ENCODE measurements at regions not wholly inside any gene's neighbourhood (a gene's known extent, or its start where the extent isn't known, plus 50 kb on each side); places are given as distances from the start of the nearest gene placed in this dataset.
"Not testable (repeated sequence)": the region's sequence is repeated elsewhere in the genome, so short reads cannot be mapped to it uniquely, and the experiment has no call there.

- no peak for DNase-seq (ENCODE audit: low read depth, low spot score)
- no peak overlapping the region for H3K4me3 ChIP-seq (ENCODE audit: low read length)
Observed at GRCh38 chr16:9014389-9014788, 50.7 kb upstream of the USP7 start.

GRCh38 chr16:9015489-9015888, 51.8 kb upstream of the USP7 start:
- H3K4me3 ChIP-seq (ENCODE audit: low read length): no peak overlapping the region
- no peak for DNase-seq (ENCODE audit: low read depth, low spot score)

GRCh38 chr16:9016005-9016404, 52.3 kb upstream of the USP7 start:
- not testable (repeated sequence) for DNase-seq (ENCODE audit: low read depth, low spot score)

GRCh38 chr16:9016824-9017223, 53.1 kb upstream of the USP7 start:
- no peak overlapping the region for H3K4me3 ChIP-seq (ENCODE audit: low read length)
- no peak for DNase-seq (ENCODE audit: low read depth, low spot score)

More at GRCh38 chr16:9016005-9016404, 52.3 kb upstream of the USP7 start:
- H3K4me3 ChIP-seq (ENCODE audit: low read length): not testable (repeated sequence)

GRCh38 chr16:9027070-9027799, 63.5 kb upstream of the USP7 start:
- no peak overlapping the region for H3K4me3 ChIP-seq (ENCODE audit: low read length)
- no peak for DNase-seq (ENCODE audit: low read depth, low spot score)

- not testable (repeated sequence) for DNase-seq (ENCODE audit: low read depth, low spot score); H3K4me3 ChIP-seq (ENCODE audit: low read length)
Observed at GRCh38 chr16:9028491-9028890, 63.0 kb upstream of the HAPSTR1 start.

GRCh38 chr16:9031107-9031506, 60.3 kb upstream of the HAPSTR1 start:
- no peak overlapping the region for H3K4me3 ChIP-seq (ENCODE audit: low read length)
- DNase-seq (ENCODE audit: low read depth, low spot score): no peak

GRCh38 chr16:9033125-9033830, 58.2 kb upstream of the HAPSTR1 start:
- no peak overlapping the region for H3K4me3 ChIP-seq (ENCODE audit: low read length)
- peak; percentile 28 for DNase-seq (ENCODE audit: low read depth, low spot score)

- no peak for DNase-seq (ENCODE audit: low read depth, low spot score)
- H3K4me3 ChIP-seq (ENCODE audit: low read length): no peak overlapping the region
Observed at GRCh38 chr16:9034056-9034455, 57.4 kb upstream of the HAPSTR1 start.

- H3K4me3 ChIP-seq (ENCODE audit: low read length): no peak overlapping the region
- no peak for DNase-seq (ENCODE audit: low read depth, low spot score)
Observed at GRCh38 chr16:9035996-9036395, 55.4 kb upstream of the HAPSTR1 start.

- no peak overlapping the region for H3K4me3 ChIP-seq (ENCODE audit: low read length)
- DNase-seq (ENCODE audit: low read depth, low spot score): peak; percentile 72
Observed at GRCh38 chr16:9039210-9039609, 52.2 kb upstream of the HAPSTR1 start.

- H3K4me3 ChIP-seq (ENCODE audit: low read length): no peak overlapping the region
- no peak for DNase-seq (ENCODE audit: low read depth, low spot score)
Observed at GRCh38 chr16:9040800-9041412, 50.5 kb upstream of the HAPSTR1 start.
